ENCODE measurements at regions not wholly inside any gene's neighbourhood (a gene's known extent, or its start where the extent isn't known, plus 50 kb on each side); places are given as distances from the start of the nearest gene placed in this dataset.

DNA sequence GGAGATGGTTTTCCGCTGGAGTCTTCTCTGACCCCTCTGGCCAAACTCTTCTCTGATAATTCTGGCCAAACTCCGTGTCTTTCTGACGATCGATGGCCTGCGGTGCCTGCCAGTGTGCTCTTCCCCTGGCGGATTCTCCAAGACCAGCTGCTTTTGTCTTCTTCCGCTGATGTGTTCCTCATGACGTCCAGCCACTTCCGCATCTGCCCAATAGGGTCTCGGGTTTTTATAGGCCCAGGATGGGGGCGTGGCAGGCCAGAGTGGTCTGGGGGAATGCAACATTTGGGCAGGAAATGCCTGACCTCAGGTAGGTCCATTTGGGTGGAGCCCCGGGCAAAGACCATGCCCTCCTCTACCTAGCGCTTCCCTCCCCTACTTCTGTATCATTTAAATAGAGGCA lies 1542.1 kb downstream of the STIM2 start:
- peak; percentile 4 for DNase-seq (ENCODE audit: insufficient read length, low spot score)
- TF ChIP-seq POLR2A (IDR thresholded peaks at IDR 0.05; ENCODE audit: low read depth, low read length): no peak
- FAIRE-seq: no peak

DNA sequence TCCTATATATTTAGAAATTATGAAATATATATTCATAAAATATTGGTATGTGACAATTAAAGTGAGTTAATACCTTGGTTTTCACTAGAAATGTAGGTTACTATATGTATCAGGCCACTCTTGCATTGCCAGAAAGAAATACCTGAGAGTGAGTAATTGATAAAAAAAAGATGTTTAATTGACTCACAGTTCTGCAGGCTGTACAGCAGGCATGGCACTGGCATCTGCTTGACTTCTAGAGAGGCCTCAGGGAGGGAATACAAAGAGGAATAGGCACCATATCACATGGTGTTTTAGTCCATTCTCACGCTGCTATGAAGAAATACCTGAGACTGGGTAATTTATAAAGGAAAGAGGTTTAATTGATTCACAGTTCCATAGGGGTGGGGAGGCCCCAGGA lies 1560.6 kb downstream of the STIM2 start:
- no peak for TF ChIP-seq POLR2A (IDR thresholded peaks at IDR 0.05; ENCODE audit: low read depth, low read length)
- no peak for FAIRE-seq
- no peak for DNase-seq (ENCODE audit: insufficient read length, low spot score)

DNA sequence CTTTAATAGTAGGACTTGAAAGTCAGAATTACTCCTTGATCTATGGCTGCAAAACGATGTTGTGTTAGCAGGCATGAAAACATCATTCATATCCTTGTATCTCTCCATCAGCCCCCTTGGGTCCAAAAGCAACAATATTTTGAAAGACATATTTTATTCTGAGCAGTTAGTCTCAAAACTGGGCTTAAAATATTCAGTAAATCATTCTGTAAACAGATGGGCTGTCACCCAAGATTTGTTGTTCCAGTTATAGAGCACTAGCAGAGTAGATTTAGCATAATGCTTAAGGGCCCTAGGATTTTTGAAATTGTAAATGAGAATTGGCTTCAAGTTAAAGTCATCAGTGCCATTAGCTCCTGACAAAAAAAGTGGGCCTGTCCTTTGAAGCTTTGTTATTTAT lies 1565.6 kb downstream of the STIM2 start:
- TF ChIP-seq POLR2A (IDR thresholded peaks at IDR 0.05; ENCODE audit: low read depth, low read length): no peak
- no peak for DNase-seq (ENCODE audit: insufficient read length, low spot score)
- no peak for FAIRE-seq

DNA sequence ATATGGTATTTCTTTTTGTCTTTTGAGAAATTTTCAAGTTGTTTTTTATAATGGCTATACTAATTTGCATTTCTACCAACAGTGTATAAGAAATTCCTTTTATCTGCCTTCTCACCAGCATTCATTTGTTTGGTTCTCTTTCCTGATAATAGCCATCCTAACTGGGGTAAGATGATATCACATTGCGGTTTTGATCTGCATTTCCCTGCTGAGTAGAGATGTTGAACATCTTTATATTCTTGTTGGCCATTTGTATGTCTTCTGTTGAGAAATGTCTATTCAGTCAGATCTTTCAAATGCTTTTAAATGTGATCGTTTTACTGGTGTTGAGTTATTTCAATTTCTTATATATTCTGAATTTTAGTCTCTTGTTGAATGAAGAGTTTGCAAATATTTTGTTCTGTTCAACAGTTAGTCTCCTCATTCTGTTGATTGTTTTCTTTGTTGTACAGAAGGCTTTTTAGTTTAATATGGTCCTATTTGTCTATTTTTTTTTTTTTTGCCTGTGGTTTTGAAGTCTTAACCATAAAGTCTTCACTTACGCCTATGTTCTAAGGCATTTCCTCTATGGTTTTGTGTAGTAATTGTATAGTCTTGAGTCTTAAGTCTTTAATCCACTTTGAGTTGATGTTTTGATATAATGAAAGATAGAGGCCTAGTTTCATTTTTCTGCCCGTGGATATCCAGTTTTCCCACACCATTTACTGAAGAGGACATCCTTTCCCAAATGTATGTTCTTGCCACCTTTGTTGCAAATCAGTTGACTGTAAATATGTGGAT lies 1566.9 kb downstream of the STIM2 start:
- DNase-seq (ENCODE audit: insufficient read length, low spot score): no peak
- FAIRE-seq: no peak
- no peak for TF ChIP-seq POLR2A (IDR thresholded peaks at IDR 0.05; ENCODE audit: low read depth, low read length)

DNA sequence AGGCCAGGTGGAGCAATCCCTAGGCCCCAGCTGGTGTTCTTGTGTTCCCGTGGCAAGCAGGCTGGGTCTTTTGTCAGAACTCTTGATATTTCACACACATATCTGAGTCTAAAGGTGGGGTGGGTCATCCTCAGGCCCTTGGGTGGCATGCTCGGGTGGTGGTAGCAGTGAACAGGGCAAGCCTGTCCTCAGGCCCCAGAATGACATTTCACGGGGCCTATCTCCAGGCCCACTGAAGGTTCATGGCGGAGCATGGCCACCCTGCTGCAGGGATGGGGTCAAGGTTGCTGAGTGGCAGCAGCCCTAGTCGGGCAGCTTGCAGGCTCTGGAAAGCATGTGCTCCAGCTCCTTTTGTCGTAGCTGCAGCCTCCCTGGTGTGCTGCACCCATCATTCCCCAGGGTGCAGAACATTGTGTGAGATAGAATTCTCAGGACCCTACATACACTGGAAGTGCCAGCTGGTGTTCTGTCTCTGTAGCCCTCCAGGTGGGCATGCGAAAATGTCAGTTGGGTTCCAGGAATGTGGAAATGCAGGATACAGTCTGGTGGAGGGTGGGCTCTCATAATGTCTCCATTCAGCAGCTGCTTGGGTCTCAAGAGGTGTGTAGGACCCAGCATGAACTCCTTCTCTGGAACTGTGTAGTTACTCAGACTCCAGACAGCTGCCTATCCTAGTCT lies 1571.8 kb downstream of the STIM2 start:
- FAIRE-seq (no peak), DNase-seq (ENCODE audit: insufficient read length, low spot score) (no peak)
- TF ChIP-seq POLR2A (IDR thresholded peaks at IDR 0.05; ENCODE audit: low read depth, low read length): no peak

DNA sequence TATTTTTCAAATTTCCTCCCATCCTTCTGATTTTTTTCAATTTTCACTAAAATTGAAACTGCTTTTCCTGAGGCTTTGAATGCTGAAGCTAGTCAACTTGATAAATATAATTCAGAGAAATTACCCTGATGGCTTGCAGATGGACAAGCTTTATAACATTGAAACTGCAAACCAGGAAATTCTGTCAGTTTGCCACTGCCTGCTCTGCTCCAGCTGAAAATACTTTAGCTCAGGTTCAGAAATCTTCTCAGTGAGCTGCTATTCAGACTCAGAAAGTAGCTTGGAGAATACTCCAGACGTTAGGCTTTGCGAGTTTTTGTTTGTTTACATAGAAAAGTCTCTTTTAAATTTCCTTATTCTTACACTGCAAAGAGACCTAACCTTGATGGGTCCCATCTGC lies 1574.7 kb downstream of the STIM2 start:
- FAIRE-seq (no peak), DNase-seq (ENCODE audit: insufficient read length, low spot score) (no peak)
- no peak for TF ChIP-seq POLR2A (IDR thresholded peaks at IDR 0.05; ENCODE audit: low read depth, low read length)

DNA sequence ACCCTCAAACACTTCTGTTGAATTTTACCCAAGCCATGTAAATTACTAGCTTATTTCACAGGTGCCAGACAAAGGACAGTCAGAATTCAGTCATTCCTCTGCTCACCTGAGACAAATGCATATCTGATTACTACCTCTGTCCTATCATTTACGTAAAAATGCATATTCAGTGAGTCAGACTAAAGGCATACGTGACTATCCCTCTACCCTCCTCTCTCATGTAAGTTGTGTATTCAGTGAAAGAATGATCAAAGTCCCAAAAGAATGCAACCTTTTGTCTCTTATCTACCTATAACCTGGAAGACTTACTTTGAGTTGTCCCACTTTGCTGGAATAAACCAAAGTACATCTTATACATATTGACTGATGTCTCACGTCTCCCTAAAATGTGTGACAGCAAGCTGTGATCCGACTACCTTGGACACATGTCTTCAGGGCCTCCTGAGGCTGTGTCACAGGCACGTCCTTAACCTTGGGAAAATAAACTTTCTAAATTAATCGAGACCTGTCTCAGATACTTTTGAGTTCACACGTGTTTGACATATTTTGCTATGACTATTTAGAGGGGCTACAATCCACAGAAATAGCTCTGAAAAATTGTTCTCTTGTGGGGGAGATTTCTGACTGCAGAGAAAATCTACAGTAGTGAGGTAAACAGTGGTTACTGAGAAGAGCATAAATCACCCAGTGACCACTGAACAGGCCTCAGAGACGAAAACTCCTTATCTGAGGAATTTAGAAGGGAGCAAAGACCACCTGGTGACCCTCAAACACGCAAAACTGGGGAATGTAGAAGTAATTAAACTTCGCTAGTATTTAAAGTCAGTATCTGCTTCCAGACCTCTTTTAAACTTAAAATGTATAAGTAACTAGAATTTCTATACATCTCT lies 1575.8 kb downstream of the STIM2 start:
- DNase-seq (ENCODE audit: insufficient read length, low spot score): no peak
- no peak for TF ChIP-seq POLR2A (IDR thresholded peaks at IDR 0.05; ENCODE audit: low read depth, low read length)
- FAIRE-seq: no peak

DNA sequence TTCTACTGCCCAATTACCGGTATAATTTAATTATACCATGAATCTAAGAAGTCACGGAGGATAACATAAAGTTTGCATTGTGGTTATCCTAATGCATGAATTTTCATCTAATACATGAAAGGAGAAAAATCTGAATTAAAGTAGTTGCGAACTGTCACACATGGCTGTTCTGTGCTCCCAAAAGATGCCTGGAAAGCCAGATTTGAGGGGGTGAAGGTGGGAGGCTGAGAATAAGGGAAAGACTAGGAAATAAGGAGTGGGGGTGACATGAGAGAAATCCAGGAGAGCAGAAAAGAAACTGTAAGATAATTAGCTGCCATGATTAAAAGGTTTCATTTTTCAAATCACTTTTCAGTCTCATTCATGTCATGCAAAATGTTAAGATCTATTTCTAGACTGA lies 1582.7 kb downstream of the STIM2 start:
- TF ChIP-seq POLR2A (IDR thresholded peaks at IDR 0.05; ENCODE audit: low read depth, low read length): no peak
- DNase-seq (ENCODE audit: insufficient read length, low spot score) (no peak), FAIRE-seq (no peak)

DNA sequence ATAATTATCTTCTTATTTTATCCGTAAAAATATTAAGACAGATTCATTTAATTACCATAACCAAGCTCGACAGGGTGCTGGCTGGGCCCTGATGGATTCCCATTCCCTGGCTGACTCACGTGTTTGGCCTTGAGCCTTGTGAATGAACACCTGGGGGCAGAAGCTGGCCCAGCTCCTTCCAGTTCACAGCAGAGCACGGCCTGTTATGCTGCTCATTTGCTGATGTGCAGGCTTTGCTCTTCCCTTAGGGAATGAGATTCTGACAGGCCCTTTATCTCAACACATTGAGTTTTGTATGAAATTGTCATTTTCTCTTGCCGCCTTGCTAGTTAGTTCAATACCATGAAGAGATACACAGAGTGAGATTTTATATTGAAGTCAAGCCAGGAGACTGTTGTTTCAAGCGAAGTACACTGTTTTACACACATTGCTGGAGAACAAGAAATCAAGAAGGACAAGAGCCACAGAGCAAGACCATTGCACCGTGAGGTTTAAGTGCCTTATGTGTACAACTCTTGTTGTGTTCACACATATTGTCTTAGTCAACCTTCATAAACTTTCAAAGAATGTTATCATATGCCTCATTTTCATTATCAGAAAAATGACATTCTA lies 1583.3 kb downstream of the STIM2 start:
- no peak for TF ChIP-seq POLR2A (IDR thresholded peaks at IDR 0.05; ENCODE audit: low read depth, low read length)
- DNase-seq (ENCODE audit: insufficient read length, low spot score) (no peak), FAIRE-seq (no peak)

DNA sequence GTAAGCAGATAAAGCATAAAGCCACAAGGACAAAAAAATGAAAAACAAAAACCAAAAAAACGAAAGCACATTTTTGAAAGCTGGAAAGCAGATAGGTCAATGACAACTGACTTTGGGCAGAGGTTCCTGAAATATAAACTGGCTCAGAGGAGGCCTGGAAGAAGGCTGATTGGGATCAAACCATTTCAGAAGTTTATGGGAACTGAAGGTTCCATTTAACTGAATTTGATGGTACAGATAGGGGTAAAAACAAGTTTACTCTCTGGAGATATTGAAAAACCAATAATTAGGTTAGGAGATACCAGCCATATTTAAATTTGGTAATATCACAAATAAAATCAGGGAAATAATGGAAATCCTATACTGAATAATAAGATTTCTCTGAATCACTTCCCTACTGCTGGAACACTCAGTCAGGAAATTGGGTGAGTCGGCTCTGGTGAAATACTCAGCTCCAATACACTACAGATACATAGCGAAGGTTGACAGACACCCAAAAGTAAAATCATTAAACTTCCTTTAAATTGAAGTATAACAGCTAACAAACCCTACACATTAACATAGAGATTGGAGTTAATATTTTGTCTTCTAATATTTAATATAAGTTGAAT lies 1584.3 kb downstream of the STIM2 start:
- DNase-seq (ENCODE audit: insufficient read length, low spot score) (no peak), FAIRE-seq (no peak)
- no peak for TF ChIP-seq POLR2A (IDR thresholded peaks at IDR 0.05; ENCODE audit: low read depth, low read length)

DNA sequence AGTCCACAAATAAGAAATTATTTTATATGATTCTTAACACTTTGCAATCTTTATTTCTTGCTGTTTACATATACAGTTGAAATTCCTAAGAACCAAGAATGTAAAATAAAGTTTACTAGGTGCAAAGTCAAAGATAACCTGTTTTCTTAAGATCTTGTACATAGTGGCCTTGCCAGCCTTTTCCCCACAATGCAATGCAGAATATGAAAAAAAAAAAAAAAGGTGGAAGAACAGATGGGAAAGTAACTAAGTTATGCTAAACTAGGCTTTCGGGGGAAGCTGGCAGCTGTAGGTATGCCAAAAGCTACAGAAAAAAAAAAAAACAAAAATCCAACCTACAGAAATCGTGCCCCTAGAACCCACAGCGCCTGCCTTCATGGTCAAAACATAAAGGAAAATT lies 1588.4 kb downstream of the STIM2 start:
- no peak for TF ChIP-seq POLR2A (IDR thresholded peaks at IDR 0.05; ENCODE audit: low read depth, low read length)
- no peak for FAIRE-seq
- no peak for DNase-seq (ENCODE audit: insufficient read length, low spot score)

DNA sequence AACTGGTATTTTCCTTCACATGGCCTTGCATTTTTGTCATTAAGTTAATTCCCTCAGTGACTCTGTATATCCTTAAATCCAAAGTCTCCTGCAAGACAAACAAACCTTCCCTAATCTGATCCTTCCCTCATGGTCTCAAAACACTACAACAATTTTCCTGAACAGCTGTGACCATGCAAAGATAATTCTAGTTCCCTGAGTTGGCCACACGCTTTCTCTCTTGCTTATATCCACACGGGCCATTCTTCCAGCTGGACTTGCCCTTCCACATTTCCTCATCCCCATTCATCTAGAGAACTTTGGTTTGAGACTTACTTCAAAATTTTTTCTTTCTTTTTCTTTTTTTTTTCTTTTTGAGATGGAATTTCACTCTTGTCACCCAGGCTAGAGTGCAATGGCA lies 1590.7 kb downstream of the STIM2 start:
- FAIRE-seq: no peak
- DNase-seq (ENCODE audit: insufficient read length, low spot score): no peak
- TF ChIP-seq POLR2A (IDR thresholded peaks at IDR 0.05; ENCODE audit: low read depth, low read length): no peak
